ENCODE measurements at regions not wholly inside any gene's neighbourhood (a gene's known extent, or its start where the extent isn't known, plus 50 kb on each side); places are given as distances from the start of the nearest gene placed in this dataset.

- WGBS: 73% methylated on average over 1 of the region's 1 CpG
Measured at GRCh38 chr11:87739766-87740165, 435.5 kb downstream of the RAB38 start.

DNA sequence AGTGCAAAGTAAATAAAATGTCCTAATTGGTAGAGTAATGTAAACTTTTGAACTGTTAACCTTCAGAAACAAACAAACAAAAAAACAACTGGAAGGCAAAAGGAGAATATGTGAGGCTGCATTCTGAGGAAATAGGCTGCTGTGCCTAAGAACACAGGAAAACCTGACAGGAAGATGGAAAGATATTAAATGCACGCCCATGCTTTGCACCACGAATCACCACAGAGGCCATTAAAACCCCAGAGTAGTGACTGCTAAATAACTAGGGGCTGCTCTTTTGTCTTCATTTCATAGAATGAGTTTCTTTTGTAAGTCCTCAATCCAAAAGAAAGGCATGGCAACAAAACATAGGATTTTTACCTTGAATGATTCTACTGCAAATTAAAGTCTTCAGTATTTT, 436.0 kb downstream of the RAB38 start:
- WGBS: 54% methylated on average over 2 of the region's 2 CpGs
- Histone ChIP-seq H3K36me3 (ENCODE audit: control insufficient read depth in 4 of 4, insufficient read depth in 3 of 4, low read depth in 1 of 4, low read length in 3 of 4) (no peaks in the 10 kb centered on the region), H3K9me3 (ENCODE audit: control insufficient read depth in 4 of 4, low read length in 3 of 4) (no peaks in the 10 kb centered on the region), H3K27me3 (ENCODE audit: control insufficient read depth in 4 of 4, insufficient read depth in 4 of 4, low read length in 3 of 4) (no peaks in the 10 kb centered on the region), H3K4me3 (ENCODE audit: low read depth in 1 of 3, low read length in 3 of 3) (no peak overlapping the region), H3K9ac (ENCODE audit: low read depth in 1 of 2, low read length in 2 of 2) (no peak overlapping the region), H3K4me1 (ENCODE audit: control insufficient read depth in 4 of 4, insufficient read depth in 4 of 4, low read length in 3 of 4) (peaks cover 0 to 1% (median 0%) of the 10 kb centered on the region in 4 donors), H3K27ac (ENCODE audit: low read depth in 1 of 2, low read length in 2 of 2) (no peak overlapping the region)
- DNase-seq (ENCODE audit: low spot score): no peak
- TF ChIP-seq JUND (IDR thresholded peaks at IDR 0.05) (no peak), HNF4G (IDR thresholded peaks at IDR 0.05) (no peak), SP1 (IDR thresholded peaks at IDR 0.05) (no peak), NR2F2 (IDR thresholded peaks at IDR 0.05) (no peak), TAF1 (conservative IDR thresholded peaks at IDR 0.05) (no peak), YY1 (IDR thresholded peaks at IDR 0.05) (no peak), RXRA (IDR thresholded peaks at IDR 0.05) (no peak), RAD21 (IDR thresholded peaks at IDR 0.05) (no peak), FOXA1 (IDR thresholded peaks at IDR 0.05) (no peak), GABPA (IDR thresholded peaks at IDR 0.05 in 1 of 2, conservative IDR thresholded peaks at IDR 0.05 in 1 of 2) (no peak), FOXA2 (IDR thresholded peaks at IDR 0.05) (no peak), MAX (IDR thresholded peaks at IDR 0.05) (no peak)
- TF ChIP-seq, protein P1, sequence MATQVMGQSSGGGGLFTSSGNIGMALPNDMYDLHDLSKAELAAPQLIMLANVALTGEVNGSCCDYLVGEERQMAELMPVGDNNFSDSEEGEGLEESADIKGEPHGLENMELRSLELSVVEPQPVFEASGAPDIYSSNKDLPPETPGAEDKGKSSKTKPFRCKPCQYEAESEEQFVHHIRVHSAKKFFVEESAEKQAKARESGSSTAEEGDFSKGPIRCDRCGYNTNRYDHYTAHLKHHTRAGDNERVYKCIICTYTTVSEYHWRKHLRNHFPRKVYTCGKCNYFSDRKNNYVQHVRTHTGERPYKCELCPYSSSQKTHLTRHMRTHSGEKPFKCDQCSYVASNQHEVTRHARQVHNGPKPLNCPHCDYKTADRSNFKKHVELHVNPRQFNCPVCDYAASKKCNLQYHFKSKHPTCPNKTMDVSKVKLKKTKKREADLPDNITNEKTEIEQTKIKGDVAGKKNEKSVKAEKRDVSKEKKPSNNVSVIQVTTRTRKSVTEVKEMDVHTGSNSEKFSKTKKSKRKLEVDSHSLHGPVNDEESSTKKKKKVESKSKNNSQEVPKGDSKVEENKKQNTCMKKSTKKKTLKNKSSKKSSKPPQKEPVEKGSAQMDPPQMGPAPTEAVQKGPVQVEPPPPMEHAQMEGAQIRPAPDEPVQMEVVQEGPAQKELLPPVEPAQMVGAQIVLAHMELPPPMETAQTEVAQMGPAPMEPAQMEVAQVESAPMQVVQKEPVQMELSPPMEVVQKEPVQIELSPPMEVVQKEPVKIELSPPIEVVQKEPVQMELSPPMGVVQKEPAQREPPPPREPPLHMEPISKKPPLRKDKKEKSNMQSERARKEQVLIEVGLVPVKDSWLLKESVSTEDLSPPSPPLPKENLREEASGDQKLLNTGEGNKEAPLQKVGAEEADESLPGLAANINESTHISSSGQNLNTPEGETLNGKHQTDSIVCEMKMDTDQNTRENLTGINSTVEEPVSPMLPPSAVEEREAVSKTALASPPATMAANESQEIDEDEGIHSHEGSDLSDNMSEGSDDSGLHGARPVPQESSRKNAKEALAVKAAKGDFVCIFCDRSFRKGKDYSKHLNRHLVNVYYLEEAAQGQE (IDR thresholded peaks at IDR 0.05): no peak
- TF ChIP-seq, protein P2, sequence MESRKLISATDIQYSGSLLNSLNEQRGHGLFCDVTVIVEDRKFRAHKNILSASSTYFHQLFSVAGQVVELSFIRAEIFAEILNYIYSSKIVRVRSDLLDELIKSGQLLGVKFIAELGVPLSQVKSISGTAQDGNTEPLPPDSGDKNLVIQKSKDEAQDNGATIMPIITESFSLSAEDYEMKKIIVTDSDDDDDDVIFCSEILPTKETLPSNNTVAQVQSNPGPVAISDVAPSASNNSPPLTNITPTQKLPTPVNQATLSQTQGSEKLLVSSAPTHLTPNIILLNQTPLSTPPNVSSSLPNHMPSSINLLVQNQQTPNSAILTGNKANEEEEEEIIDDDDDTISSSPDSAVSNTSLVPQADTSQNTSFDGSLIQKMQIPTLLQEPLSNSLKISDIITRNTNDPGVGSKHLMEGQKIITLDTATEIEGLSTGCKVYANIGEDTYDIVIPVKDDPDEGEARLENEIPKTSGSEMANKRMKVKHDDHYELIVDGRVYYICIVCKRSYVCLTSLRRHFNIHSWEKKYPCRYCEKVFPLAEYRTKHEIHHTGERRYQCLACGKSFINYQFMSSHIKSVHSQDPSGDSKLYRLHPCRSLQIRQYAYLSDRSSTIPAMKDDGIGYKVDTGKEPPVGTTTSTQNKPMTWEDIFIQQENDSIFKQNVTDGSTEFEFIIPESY (IDR thresholded peaks at IDR 0.05): no peak

More at GRCh38 chr11:87739766-87740165, 435.5 kb downstream of the RAB38 start:
- TF ChIP-seq, protein P1 (IDR thresholded peaks at IDR 0.05): no peak
- TF ChIP-seq, protein P3, sequence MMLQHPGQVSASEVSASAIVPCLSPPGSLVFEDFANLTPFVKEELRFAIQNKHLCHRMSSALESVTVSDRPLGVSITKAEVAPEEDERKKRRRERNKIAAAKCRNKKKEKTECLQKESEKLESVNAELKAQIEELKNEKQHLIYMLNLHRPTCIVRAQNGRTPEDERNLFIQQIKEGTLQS (IDR thresholded peaks at IDR 0.05): no peak
- no peak for TF ChIP-seq HNF4A (conservative IDR thresholded peaks at IDR 0.05)
- TF ChIP-seq, protein P2 (IDR thresholded peaks at IDR 0.05): no peak
- no peak for DNase-seq (ENCODE audit: low spot score)
- no peaks in the 10 kb centered on the region for H3K27me3 ChIP-seq (ENCODE audit: control insufficient read depth in 4 of 4, insufficient read depth in 4 of 4, low read length in 3 of 4)
- no peaks in the 10 kb centered on the region for H3K9me3 ChIP-seq (ENCODE audit: control insufficient read depth in 4 of 4, low read length in 3 of 4)
- H3K9ac ChIP-seq (ENCODE audit: low read depth in 1 of 2, low read length in 2 of 2): no peak overlapping the region
- H3K27ac ChIP-seq (ENCODE audit: low read depth in 1 of 2, low read length in 2 of 2): no peak overlapping the region
- no peak overlapping the region for H3K4me3 ChIP-seq (ENCODE audit: low read depth in 1 of 3, low read length in 3 of 3)
- H3K36me3 ChIP-seq (ENCODE audit: control insufficient read depth in 4 of 4, insufficient read depth in 3 of 4, low read depth in 1 of 4, low read length in 3 of 4): no peaks in the 10 kb centered on the region
- peaks cover 0 to 1% (median 0%) of the 10 kb centered on the region in 4 donors for H3K4me1 ChIP-seq (ENCODE audit: control insufficient read depth in 4 of 4, insufficient read depth in 4 of 4, low read length in 3 of 4)

Data from liver (tissue), 7 donors.